Fibroblast of pulmonary artery (primary cell): ENCODE measurements at regions not wholly inside any gene's neighbourhood (a gene's known extent, or its start where the extent isn't known, plus 50 kb on each side); places are given as distances from the start of the nearest gene placed in this dataset.

ENCODE experiments used
- DNase-seq: peaks from one replicate; pipeline ENCODE4 v3.0.0-alpha.2; 2010; ENCODE audit warnings: low read depth
- H3K4me3 ChIP-seq: replicated peaks from 2 replicates; pipeline ENCODE4 v1.5.1; 2011; ENCODE audit warnings: low read depth, mild to moderate bottlenecking, control low read depth, low read length, moderate library complexity
- CTCF ChIP-seq: IDR thresholded peaks from 2 replicates; pipeline ENCODE4 v1.5.1; 2011; ENCODE audit warnings: mild to moderate bottlenecking, control low read depth, low read length, inconsistent platforms; ENCODE audit errors: missing control alignments

GRCh38 chr7:81887098-81888090, 117.5 kb upstream of the HGF start:
- no peak for TF ChIP-seq CTCF
- no peak overlapping the region for H3K4me3 ChIP-seq
- DNase-seq, result peak; percentile 29

GRCh38 chr7:81886211-81886764, 116.4 kb upstream of the HGF start:
- TF ChIP-seq CTCF, result no peak
- DNase-seq, result no peak
- H3K4me3 ChIP-seq, result no peak overlapping the region

- no peak overlapping the region for H3K4me3 ChIP-seq
- DNase-seq, result no peak
- TF ChIP-seq CTCF, result no peak
These were observed 115.0 kb upstream of the HGF start for GRCh38 chr7:81884817-81885216.

- TF ChIP-seq CTCF, result no peak
- DNase-seq, result no peak
These were observed 114.0 kb upstream of the HGF start for GRCh38 chr7:81883801-81884393.

GRCh38 chr7:81882086-81882485, 112.2 kb upstream of the HGF start:
- DNase-seq, result peak; percentile 69
- H3K4me3 ChIP-seq, result no peak overlapping the region
- TF ChIP-seq CTCF, result no peak

More at GRCh38 chr7:81883801-81884393, 114.0 kb upstream of the HGF start:
- no peak overlapping the region for H3K4me3 ChIP-seq

- TF ChIP-seq CTCF, result no peak
- DNase-seq, result no peak
- H3K4me3 ChIP-seq, result no peak overlapping the region
These were observed 108.0 kb upstream of the HGF start for GRCh38 chr7:81877890-81878289.
